ENCODE measurements at regions not wholly inside any gene's neighbourhood (a gene's known extent, or its start where the extent isn't known, plus 50 kb on each side); places are given as distances from the start of the nearest gene placed in this dataset.

DNA sequence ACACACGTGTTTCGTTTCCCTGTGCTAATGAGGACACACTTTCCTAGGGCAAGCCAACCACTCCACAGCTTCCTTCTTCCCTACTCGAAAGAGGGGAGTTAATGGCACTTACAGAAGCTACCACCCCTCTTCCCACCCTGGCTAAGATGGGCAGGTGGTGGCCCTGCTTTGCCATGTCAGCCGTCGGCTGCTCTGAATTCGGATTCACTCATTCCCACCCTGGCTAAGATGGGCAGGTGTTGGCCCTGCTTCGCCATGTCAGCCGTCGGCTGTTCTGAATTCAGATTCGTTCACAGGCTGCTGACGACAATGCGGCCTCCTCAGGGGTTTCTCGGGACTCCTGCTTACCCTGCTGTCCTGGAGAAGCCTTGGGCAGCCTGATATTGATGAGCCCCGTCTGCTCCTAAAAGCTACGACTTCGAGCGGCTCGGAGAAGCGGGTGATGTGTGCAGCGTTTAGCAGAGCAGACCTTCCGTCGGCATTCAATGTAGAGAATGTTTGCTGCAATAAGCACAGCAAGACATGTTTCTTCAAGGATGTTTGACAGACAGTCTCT, 56.2 kb upstream of the PPP2R2D start:
- TF ChIP-seq, protein P1, sequence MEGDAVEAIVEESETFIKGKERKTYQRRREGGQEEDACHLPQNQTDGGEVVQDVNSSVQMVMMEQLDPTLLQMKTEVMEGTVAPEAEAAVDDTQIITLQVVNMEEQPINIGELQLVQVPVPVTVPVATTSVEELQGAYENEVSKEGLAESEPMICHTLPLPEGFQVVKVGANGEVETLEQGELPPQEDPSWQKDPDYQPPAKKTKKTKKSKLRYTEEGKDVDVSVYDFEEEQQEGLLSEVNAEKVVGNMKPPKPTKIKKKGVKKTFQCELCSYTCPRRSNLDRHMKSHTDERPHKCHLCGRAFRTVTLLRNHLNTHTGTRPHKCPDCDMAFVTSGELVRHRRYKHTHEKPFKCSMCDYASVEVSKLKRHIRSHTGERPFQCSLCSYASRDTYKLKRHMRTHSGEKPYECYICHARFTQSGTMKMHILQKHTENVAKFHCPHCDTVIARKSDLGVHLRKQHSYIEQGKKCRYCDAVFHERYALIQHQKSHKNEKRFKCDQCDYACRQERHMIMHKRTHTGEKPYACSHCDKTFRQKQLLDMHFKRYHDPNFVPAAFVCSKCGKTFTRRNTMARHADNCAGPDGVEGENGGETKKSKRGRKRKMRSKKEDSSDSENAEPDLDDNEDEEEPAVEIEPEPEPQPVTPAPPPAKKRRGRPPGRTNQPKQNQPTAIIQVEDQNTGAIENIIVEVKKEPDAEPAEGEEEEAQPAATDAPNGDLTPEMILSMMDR (IDR thresholded peaks at IDR 0.05): no peak
- no peak for TF ChIP-seq EP300 (IDR thresholded peaks at IDR 0.05)
- no peak for TF ChIP-seq POLR2A (IDR thresholded peaks at IDR 0.05)
